Breast epithelium (tissue), 4 donors: ENCODE measurements at regions not wholly inside any gene's neighbourhood (a gene's known extent, or its start where the extent isn't known, plus 50 kb on each side); places are given as distances from the start of the nearest gene placed in this dataset.

Experiments
- DNase-seq, 2 donors: peaks; one replicate each; pipeline ENCODE4 v3.0.0-alpha.2; 2019; ENCODE audit warnings: low spot score in 2 of 2
- H3K27ac ChIP-seq, 2 donors: fragments of 200-600 bp; sonication (generic) in 1 of 2; one replicate each; pipeline ENCODE4 v1.5.1; 2016 to 2019; ENCODE audit warnings: mild to moderate bottlenecking in 1 of 2
- H3K27me3 ChIP-seq, 2 donors: fragments of 200-600 bp; sonication (generic) in 1 of 2; one replicate each; pipeline versions ENCODE4 v1.5.1 to v1.6.0; 2017 to 2019; ENCODE audit warnings: control low read depth in 1 of 2, mild to moderate bottlenecking in 1 of 2
- H3K36me3 ChIP-seq: fragments of 200-600 bp; one replicate; pipeline ENCODE4 v1.5.1; 2019
- H3K4me1 ChIP-seq, 2 donors: fragments of 200-600 bp; sonication (generic); one replicate each; pipeline ENCODE4 v1.5.1; 2016 to 2019; ENCODE audit warnings: control low read depth in 1 of 2
- H3K4me3 ChIP-seq, 3 donors: fragments of 200-600 bp; sonication (generic); 1 replicate in 2 of 3; 2 replicates in 1 of 3; pipeline ENCODE4 v1.5.1; 2016 to 2019; ENCODE audit warnings: mild to moderate bottlenecking in 3 of 3, moderate library complexity in 2 of 3
- H3K9me3 ChIP-seq, 2 donors: fragments of 200-600 bp; sonication (generic) in 1 of 2; one replicate each; pipeline ENCODE4 v1.5.1; 2016 to 2019; ENCODE audit warnings: control low read depth in 1 of 2
- CTCF ChIP-seq, 3 donors: fragments of 450-650 bp; IDR thresholded peaks; one replicate each; pipeline ENCODE4 v1.5.1; 2016 to 2017; ENCODE audit warnings: antibody characterized with exemption in 3 of 3, mild to moderate bottlenecking in 3 of 3, moderate library complexity in 3 of 3
- POLR2A ChIP-seq: fragments of 450-650 bp; IDR thresholded peaks from one replicate; pipeline ENCODE4 v1.6.1; 2016; ENCODE audit warnings: antibody characterized with exemption, mild to moderate bottlenecking, moderate library complexity
- POLR2AphosphoS5 ChIP-seq, 3 donors: sonication (generic); formaldehyde crosslinking; IDR thresholded peaks; one replicate each; pipeline ENCODE4 v1.6.1; 2017; ENCODE audit warnings: antibody characterized with exemption in 3 of 3
- intact Hi-C: fragments of 100-400 bp; cut with DNase I; formaldehyde crosslinking; loops from one replicate; pipeline ENCODE4 v1.15.1; 2023; ENCODE audit warnings: low total_unique reads

GRCh38 chr9:99549441-99549840 is 272.2 kb upstream of the NR4A3 start:
- no peak overlapping the region for H3K4me3 ChIP-seq
- no peak for DNase-seq
- H3K27me3 ChIP-seq: no peaks in the 10 kb centered on the region
- TF ChIP-seq POLR2AphosphoS5 (IDR thresholded peaks at IDR 0.05): no peak
- no peak for TF ChIP-seq POLR2A
- no peak for TF ChIP-seq CTCF (IDR thresholded peaks at IDR 0.05)
- intact Hi-C loops: no loop called here
- no peaks in the 10 kb centered on the region for H3K4me1 ChIP-seq
- no peaks in the 10 kb centered on the region for H3K36me3 ChIP-seq
- no peaks in the 10 kb centered on the region for H3K9me3 ChIP-seq
- H3K27ac ChIP-seq: no peak overlapping the region

GRCh38 chr9:99555792-99556191 is 265.9 kb upstream of the NR4A3 start:
- DNase-seq: no peak
- Histone ChIP-seq H3K27me3 (no peaks in the 10 kb centered on the region), H3K4me1 (no peaks in the 10 kb centered on the region), H3K36me3 (no peaks in the 10 kb centered on the region), H3K27ac (no peak overlapping the region), H3K4me3 (no peak overlapping the region), H3K9me3 (peaks cover 4 to 29% of the 10 kb centered on the region in 2 donors)
- no peak for TF ChIP-seq POLR2A
- TF ChIP-seq POLR2AphosphoS5 (IDR thresholded peaks at IDR 0.05): no peak
- no peak for TF ChIP-seq CTCF (IDR thresholded peaks at IDR 0.05)
- intact Hi-C loops: no loop called here

GRCh38 chr9:99556998-99557397 is 264.7 kb upstream of the NR4A3 start:
- peaks cover 4 to 29% of the 10 kb centered on the region in 2 donors for H3K9me3 ChIP-seq
- H3K36me3 ChIP-seq: no peaks in the 10 kb centered on the region
- no peak overlapping the region for H3K27ac ChIP-seq
- TF ChIP-seq CTCF (IDR thresholded peaks at IDR 0.05) (no peak), POLR2A (no peak), POLR2AphosphoS5 (IDR thresholded peaks at IDR 0.05) (no peak)
- no peak for DNase-seq
- H3K4me3 ChIP-seq: no peak overlapping the region
- intact Hi-C loops: no loop called here
- H3K4me1 ChIP-seq: no peaks in the 10 kb centered on the region
- H3K27me3 ChIP-seq: no peaks in the 10 kb centered on the region

GRCh38 chr9:99557816-99558215 is 263.9 kb upstream of the NR4A3 start:
- intact Hi-C loops: no loop called here

GRCh38 chr9:99559776-99560175 is 261.9 kb upstream of the NR4A3 start:
- no peaks in the 10 kb centered on the region for H3K4me1 ChIP-seq
- H3K27me3 ChIP-seq: no peaks in the 10 kb centered on the region
- peaks cover 4 to 29% of the 10 kb centered on the region in 2 donors for H3K9me3 ChIP-seq
- intact Hi-C loops: no loop called here
- H3K27ac ChIP-seq: no peak overlapping the region
- H3K36me3 ChIP-seq: no peaks in the 10 kb centered on the region
- TF ChIP-seq POLR2AphosphoS5 (IDR thresholded peaks at IDR 0.05) (no peak), CTCF (IDR thresholded peaks at IDR 0.05) (no peak), POLR2A (no peak)
- H3K4me3 ChIP-seq: no peak overlapping the region
- DNase-seq: no peak

More at GRCh38 chr9:99557816-99558215, 263.9 kb upstream of the NR4A3 start:
- Histone ChIP-seq H3K27me3 (no peaks in the 10 kb centered on the region), H3K27ac (no peak overlapping the region), H3K4me3 (no peak overlapping the region), H3K9me3 (peaks cover 4 to 29% of the 10 kb centered on the region in 2 donors), H3K36me3 (no peaks in the 10 kb centered on the region), H3K4me1 (no peaks in the 10 kb centered on the region)
- TF ChIP-seq POLR2AphosphoS5 (IDR thresholded peaks at IDR 0.05) (no peak), POLR2A (no peak), CTCF (IDR thresholded peaks at IDR 0.05) (no peak)
- no peak for DNase-seq
